ENCODE measurements at regions not wholly inside any gene's neighbourhood (a gene's known extent, or its start where the extent isn't known, plus 50 kb on each side); places are given as distances from the start of the nearest gene placed in this dataset.

DNA sequence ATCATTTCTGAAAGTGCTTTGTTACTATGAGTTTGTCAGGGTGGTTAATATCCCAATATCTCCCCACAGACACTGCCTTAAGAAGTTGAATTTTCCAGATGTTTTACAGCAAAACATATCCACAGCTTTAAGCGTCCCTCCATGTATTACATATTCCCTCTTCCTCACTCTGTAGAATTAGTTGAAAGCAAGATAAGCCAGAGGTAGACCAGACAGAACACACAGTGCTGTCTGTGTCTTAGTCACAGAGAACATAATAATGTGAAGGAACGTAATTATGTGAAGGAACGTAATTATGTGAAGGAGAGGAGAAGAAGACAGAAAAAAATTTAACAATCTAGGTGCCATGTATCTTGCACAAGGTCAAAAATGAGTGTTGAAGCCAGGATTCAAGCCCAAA is 81.9 kb upstream of the LRATD1 start:
- DNase-seq (ENCODE audit: low spot score), result no peak
- TF ChIP-seq, protein P1, sequence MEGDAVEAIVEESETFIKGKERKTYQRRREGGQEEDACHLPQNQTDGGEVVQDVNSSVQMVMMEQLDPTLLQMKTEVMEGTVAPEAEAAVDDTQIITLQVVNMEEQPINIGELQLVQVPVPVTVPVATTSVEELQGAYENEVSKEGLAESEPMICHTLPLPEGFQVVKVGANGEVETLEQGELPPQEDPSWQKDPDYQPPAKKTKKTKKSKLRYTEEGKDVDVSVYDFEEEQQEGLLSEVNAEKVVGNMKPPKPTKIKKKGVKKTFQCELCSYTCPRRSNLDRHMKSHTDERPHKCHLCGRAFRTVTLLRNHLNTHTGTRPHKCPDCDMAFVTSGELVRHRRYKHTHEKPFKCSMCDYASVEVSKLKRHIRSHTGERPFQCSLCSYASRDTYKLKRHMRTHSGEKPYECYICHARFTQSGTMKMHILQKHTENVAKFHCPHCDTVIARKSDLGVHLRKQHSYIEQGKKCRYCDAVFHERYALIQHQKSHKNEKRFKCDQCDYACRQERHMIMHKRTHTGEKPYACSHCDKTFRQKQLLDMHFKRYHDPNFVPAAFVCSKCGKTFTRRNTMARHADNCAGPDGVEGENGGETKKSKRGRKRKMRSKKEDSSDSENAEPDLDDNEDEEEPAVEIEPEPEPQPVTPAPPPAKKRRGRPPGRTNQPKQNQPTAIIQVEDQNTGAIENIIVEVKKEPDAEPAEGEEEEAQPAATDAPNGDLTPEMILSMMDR (IDR thresholded peaks at IDR 0.05; ENCODE audit: extremely low read depth, missing control alignments), result no peak

DNA sequence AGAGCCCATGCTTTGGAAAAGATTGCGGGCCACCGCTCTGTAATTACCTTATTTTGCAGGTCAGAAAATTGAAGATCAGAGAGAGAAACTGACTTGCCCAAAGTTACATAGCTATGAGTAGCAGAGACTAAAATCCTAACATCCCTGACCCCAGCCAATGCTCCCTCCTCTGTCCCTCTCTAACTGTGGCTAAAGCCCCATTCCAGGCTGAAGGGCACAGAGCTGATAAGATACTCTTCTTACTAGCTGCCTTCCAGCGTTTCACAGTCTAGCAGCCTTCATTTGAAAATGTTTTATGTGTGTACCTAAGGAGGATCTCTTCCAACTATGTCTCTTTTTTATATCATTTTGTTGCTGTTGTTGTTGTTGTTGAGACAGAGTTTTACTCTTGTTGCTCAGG is 81.4 kb upstream of the LRATD1 start:
- TF ChIP-seq, protein P1 (IDR thresholded peaks at IDR 0.05; ENCODE audit: extremely low read depth, missing control alignments), result no peak
- DNase-seq (ENCODE audit: low spot score), result no peak

DNA sequence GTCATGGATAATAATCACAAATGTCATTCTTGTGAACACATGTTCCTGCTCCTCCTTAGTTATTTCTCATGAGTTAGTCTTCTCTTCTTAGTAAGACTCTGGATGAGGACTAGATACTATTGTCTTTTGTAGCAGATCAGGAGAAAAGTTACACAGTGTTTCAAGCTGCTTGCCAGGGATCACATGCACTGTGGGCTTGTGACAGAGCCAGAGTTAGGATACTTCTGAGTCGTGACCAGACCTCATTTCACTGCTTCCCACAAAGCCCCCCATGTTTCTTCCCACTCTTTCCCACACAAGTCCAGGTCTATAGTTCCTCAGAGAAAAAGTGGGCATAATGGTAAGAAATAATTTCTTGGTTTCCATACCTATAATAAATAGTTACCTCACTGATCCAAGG is 80.2 kb upstream of the LRATD1 start:
- TF ChIP-seq, protein P1 (IDR thresholded peaks at IDR 0.05; ENCODE audit: extremely low read depth, missing control alignments), result no peak
- DNase-seq (ENCODE audit: low spot score), result no peak

DNA sequence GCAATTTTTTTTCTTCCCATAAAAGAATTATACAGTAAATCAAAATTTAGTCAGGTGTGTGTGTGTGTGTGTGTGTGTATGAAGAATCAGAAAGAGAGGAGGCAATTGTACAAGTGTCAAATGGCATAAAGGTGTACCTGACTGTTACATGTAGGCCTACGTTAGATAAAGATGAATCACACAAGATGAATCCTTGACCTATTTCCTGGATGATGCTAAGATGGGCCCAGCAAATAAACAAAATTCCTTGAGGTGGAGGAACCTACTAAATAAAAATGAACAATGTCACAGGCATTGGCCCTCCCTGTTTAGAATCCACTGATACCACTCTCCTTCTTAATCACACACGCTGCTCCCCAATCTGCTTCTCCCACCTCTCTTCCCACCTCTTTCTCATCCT is 79.7 kb upstream of the LRATD1 start:
- no peak for DNase-seq (ENCODE audit: low spot score)
- TF ChIP-seq, protein P1 (IDR thresholded peaks at IDR 0.05; ENCODE audit: extremely low read depth, missing control alignments), result no peak

DNA sequence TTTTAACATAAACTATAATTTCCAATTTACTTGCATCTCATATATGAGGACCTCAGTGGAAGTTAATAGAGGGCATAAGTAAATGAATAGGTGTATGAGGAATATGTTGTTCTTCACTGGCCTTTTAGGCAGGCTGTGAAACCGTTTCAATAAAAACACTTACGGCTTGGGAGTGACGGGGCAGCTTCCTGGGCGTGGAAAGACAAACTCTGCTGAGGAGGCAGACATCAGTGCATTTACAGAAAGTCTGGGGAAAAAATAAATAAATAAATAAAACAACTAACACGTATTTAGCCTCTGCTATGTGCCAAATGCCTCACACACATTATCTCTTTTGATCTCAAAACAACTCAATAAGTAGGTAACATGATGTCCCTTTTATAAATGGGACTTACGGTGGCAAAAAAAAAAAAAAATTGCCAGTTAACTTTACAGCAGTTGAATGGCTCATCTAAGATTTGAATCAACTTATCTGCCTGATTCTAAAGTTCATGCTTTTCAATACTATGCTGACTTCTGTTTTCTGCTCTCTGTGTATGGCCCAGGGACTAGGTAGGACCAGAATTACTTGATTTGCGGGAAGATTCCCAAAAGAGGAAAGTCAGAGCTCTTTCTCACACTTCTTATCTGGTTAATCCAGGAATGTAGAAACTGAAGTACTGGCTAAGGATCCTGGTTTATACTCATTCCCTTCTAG is 77.5 kb upstream of the LRATD1 start:
- TF ChIP-seq, protein P1 (IDR thresholded peaks at IDR 0.05; ENCODE audit: extremely low read depth, missing control alignments), result no peak

DNA sequence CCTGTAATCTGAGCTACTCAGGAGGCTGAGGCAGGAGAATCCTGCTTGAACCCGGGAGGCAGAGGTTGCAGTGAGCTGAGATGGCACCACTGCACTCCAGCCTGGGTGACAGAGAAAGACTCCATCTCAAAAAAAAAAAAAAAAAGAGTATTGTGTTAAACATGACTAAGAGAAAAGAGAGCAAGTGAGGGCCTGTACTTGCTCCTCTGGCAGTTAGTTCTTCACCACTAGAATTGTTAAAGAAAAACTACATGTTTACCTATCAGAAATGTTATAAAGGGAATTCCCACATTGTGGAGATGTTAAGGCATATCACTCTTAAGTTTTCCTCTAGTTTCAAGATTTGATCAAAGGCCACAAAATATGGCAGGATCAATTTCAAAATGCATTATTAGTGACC is 75.4 kb upstream of the LRATD1 start:
- TF ChIP-seq, protein P1 (IDR thresholded peaks at IDR 0.05; ENCODE audit: extremely low read depth, missing control alignments), result no peak
- DNase-seq (ENCODE audit: low spot score), result no peak

More for the DNA sequence above, 77.5 kb upstream of the LRATD1 start:
- DNase-seq (ENCODE audit: low spot score), result no peak

DNA sequence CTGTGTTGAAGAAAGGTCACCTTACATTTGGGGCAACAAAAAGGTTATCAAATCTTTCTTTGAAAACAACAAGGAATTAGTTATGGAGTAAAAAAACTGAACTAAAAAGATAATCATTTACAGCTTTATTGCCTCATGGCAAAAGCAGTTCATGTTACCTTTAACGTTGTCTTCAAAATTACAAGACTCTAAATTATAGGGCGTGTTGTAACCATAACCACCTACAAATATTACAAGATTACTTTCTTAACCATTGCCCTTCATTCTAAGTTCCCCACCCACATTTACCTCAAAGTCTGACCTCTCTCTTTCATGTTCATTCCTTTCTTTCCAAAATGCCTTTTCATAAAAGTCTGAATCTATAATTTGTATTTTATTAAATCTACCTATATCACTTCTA is 74.6 kb upstream of the LRATD1 start:
- TF ChIP-seq, protein P1 (IDR thresholded peaks at IDR 0.05; ENCODE audit: extremely low read depth, missing control alignments), result no peak
- no peak for DNase-seq (ENCODE audit: low spot score)

All from GM20000 (cell line).